ENCODE measurements at regions not wholly inside any gene's neighbourhood (a gene's known extent, or its start where the extent isn't known, plus 50 kb on each side); places are given as distances from the start of the nearest gene placed in this dataset.

DNA sequence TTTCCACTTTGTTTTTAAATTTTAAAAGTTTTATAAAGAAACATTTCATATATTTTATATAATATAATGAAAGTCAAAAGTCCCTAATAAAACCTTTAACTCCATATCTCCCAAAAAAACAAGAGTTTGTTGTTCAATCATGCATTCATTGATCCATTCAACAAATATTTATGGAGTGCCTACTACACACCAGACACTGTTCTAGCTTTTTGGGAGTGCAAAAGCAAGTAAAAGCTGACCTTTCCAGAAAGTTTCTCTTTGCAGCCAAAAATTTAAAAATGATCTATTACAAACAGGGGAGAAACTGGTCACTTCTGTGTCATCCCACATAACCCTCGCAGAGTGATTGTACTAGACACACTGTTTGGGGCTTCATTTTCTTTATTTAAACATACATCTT lies 740.0 kb upstream of the TBX3 start (continued):
- TF ChIP-seq ESRRA (IDR thresholded peaks at IDR 0.05; ENCODE audit: borderline replicate concordance, low read depth) (no peak), GABPB1 (CRISPR knock-in tag; IDR thresholded peaks at IDR 0.05) (no peak)

DNA sequence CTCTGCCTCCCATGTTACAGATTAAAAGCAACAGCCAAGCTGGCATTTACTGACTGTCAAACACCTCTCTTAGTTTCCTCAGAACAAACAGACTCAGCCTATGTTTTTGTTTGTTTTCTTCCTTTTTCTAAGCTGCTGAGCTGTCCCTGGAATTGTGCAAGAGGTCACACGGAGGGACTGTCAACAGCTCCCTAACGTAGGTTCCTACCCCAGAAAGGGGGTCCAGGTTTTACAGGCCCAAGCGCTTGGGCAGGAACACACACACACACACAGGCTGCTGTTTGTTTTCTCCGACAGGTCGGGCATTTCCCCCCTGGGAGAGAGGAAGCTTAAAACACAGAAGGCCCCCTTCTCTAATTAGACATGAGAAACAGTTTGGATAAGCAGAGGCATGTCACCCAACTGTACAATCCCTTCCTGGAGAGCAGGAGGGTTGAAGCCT lies 739.6 kb upstream of the TBX3 start:
- BruUV-seq (replicated peaks), result no TSS peak
- H3K4me1 ChIP-seq (replicated peaks in 1 of 2; ENCODE audit: control insufficient read depth in 2 of 2, insufficient read depth in 2 of 2, low read length in 2 of 2), result no peaks in the 10 kb centered on the region
- H3K79me2 ChIP-seq (ENCODE audit: control insufficient read depth, insufficient read depth, low read length), result no peaks in the 10 kb centered on the region
- H3K4me2 ChIP-seq (ENCODE audit: insufficient read depth, low read length), result no peak overlapping the region
- no peaks in the 10 kb centered on the region for H3K9me3 ChIP-seq (replicated peaks; ENCODE audit: control insufficient read depth, insufficient read depth, low read depth, low read length)
- in situ Hi-C loops (cut with MboI) (no loop called here), intact Hi-C loops (cut with micrococcal nuclease) (no loop called here)
- FAIRE-seq, result no peak
- no peak for ATAC-seq
- POLR2A ChIA-PET, result interaction anchor here (0.6 kb wide), 1 partner anchor 32 kb away, joined by 4 read pairs; no protein-coding TSS in a partner anchor
- H3K36me3 ChIP-seq (ENCODE audit: control insufficient read depth, insufficient read depth, low read length), result no peaks in the 10 kb centered on the region
- DNase-seq (ENCODE audit: extremely low read depth in 1 of 4, low spot score in 3 of 4), result no peak
- no peaks in the 10 kb centered on the region for H3K9me1 ChIP-seq (ENCODE audit: control insufficient read depth, insufficient read depth, low read length)
- no peak overlapping the region for H3K4me3 ChIP-seq
- 3% methylated on average over 5 of the region's 5 CpGs for WGBS (ENCODE audit: insufficient coverage, low coverage, missing lambda C conversion rate)
- no peaks in the 10 kb centered on the region for H3K27me3 ChIP-seq (ENCODE audit: control insufficient read depth in 2 of 2, insufficient read depth in 2 of 2, low read length in 2 of 2)
- no peaks in the 10 kb centered on the region for H4K20me1 ChIP-seq (replicated peaks; ENCODE audit: control insufficient read depth, insufficient read depth, low read length)
- no peak overlapping the region for H3K9ac ChIP-seq (ENCODE audit: insufficient read depth in 1 of 2, low read depth in 2 of 2, low read length in 2 of 2)
- H2AFZ ChIP-seq (ENCODE audit: low read depth, low read length), result no peak overlapping the region
- H3K27ac ChIP-seq (ENCODE audit: extremely low read depth, low read depth, low read length), result no peak overlapping the region
- TF ChIP-seq ZNF239 (CRISPR knock-in tag; IDR thresholded peaks at IDR 0.05) (no peak), SRF (CRISPR knock-in tag; IDR thresholded peaks at IDR 0.05) (no peak), MIER1 (IDR thresholded peaks at IDR 0.05; ENCODE audit: low read depth) (no peak), CEBPB (tag; IDR thresholded peaks at IDR 0.05) (0 out of 2 replicates have a peak, but pooled peaks have one; percentile 18), CEBPG (CRISPR knock-in tag; IDR thresholded peaks at IDR 0.05) (no peak), CEBPG (tag; conservative IDR thresholded peaks at IDR 0.05 in 1 of 2, IDR thresholded peaks at IDR 0.05 in 1 of 2) (no peak)
- TF ChIP-seq, protein P1, sequence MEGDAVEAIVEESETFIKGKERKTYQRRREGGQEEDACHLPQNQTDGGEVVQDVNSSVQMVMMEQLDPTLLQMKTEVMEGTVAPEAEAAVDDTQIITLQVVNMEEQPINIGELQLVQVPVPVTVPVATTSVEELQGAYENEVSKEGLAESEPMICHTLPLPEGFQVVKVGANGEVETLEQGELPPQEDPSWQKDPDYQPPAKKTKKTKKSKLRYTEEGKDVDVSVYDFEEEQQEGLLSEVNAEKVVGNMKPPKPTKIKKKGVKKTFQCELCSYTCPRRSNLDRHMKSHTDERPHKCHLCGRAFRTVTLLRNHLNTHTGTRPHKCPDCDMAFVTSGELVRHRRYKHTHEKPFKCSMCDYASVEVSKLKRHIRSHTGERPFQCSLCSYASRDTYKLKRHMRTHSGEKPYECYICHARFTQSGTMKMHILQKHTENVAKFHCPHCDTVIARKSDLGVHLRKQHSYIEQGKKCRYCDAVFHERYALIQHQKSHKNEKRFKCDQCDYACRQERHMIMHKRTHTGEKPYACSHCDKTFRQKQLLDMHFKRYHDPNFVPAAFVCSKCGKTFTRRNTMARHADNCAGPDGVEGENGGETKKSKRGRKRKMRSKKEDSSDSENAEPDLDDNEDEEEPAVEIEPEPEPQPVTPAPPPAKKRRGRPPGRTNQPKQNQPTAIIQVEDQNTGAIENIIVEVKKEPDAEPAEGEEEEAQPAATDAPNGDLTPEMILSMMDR (IDR thresholded peaks at IDR 0.05 in 2 of 3, conservative IDR thresholded peaks at IDR 0.05 in 1 of 3; ENCODE audit: insufficient read depth in 2 of 3, low read depth in 1 of 3, low read length in 3 of 3), result no peak
- TF ChIP-seq, protein P2, sequence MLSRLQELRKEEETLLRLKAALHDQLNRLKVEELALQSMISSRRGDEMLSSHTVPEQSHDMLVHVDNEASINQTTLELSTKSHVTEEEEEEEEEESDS (CRISPR knock-in tag; IDR thresholded peaks at IDR 0.05), result no peak
- CTCF ChIA-PET (ENCODE audit: low intra/inter-chr PET ratio), result no interaction called here

Data from K562 (cell line).